ENCODE measurements at regions not wholly inside any gene's neighbourhood (a gene's known extent, or its start where the extent isn't known, plus 50 kb on each side); places are given as distances from the start of the nearest gene placed in this dataset.

- H3K27ac ChIP-seq (ENCODE audit: low read depth in 1 of 2, low read length in 2 of 2): no peak overlapping the region
- no peak overlapping the region for H3K27ac Mint-ChIP-seq
- H3K9me3 Mint-ChIP-seq: peaks cover 0 to 14% (median 2%) of the 10 kb centered on the region in 7 donors
- H3K9me3 ChIP-seq (replicated peaks in 1 of 2; ENCODE audit: control insufficient read depth in 1 of 2, insufficient read depth in 1 of 2, low read length in 2 of 2): peaks cover 0 to 4% of the 10 kb centered on the region in 2 donors
- no peaks in the 10 kb centered on the region for H3K36me3 Mint-ChIP-seq
- H3K4me3 Mint-ChIP-seq: no peak overlapping the region
- no peak for TF ChIP-seq CTCF (IDR thresholded peaks at IDR 0.05)
- no peaks in the 10 kb centered on the region for H3K79me2 ChIP-seq (ENCODE audit: insufficient read depth, low read length)
- H3K9ac ChIP-seq (ENCODE audit: insufficient read depth, low read length, poor library complexity, severe bottlenecking): no peak overlapping the region
- intact Hi-C loops (cut with micrococcal nuclease): no loop called here
- H2AFZ ChIP-seq (ENCODE audit: insufficient read depth, low read depth, low read length, poor library complexity, severe bottlenecking): no peak overlapping the region
- 37% methylated on average over 3 of the region's 4 CpGs for WGBS (ENCODE audit: insufficient coverage)
- H3K27me3 ChIP-seq (ENCODE audit: control insufficient read depth in 2 of 2, insufficient read depth in 2 of 2, low read length in 2 of 2): no peaks in the 10 kb centered on the region
- no peaks in the 10 kb centered on the region for H3K27me3 Mint-ChIP-seq (ENCODE audit: low read depth in 3 of 3)
- no peaks in the 10 kb centered on the region for H3K4me1 Mint-ChIP-seq
- H3K36me3 ChIP-seq (replicated peaks in 1 of 2; ENCODE audit: control insufficient read depth in 1 of 2, insufficient read depth in 2 of 2, low read length in 2 of 2): no peaks in the 10 kb centered on the region
- no peak overlapping the region for H3K4me3 ChIP-seq (replicated peaks in 1 of 3; ENCODE audit: low read depth in 2 of 3, low read length in 3 of 3)
- no peak for DNase-seq
- no peaks in the 10 kb centered on the region for H4K20me1 ChIP-seq (ENCODE audit: insufficient read depth, low read length)
- no peak overlapping the region for H3K4me2 ChIP-seq (replicated peaks; ENCODE audit: extremely low read depth, low read length, poor library complexity, severe bottlenecking)
- no peaks in the 10 kb centered on the region for H3K4me1 ChIP-seq (ENCODE audit: control insufficient read depth in 1 of 2, insufficient read depth in 2 of 2, low read length in 2 of 2)
Observed at GRCh38 chr3:74465715-74466410, 148.6 kb downstream of the CNTN3 start.

GRCh38 chr3:74463515-74463914, 150.9 kb downstream of the CNTN3 start:
- Mint-ChIP-seq H3K36me3 (no peaks in the 10 kb centered on the region), H3K4me1 (no peaks in the 10 kb centered on the region), H3K27ac (no peak overlapping the region), H3K9me3 (peaks cover 0 to 7% (median 2%) of the 10 kb centered on the region in 7 donors), H3K27me3 (ENCODE audit: low read depth in 3 of 3) (no peaks in the 10 kb centered on the region), H3K4me3 (no peak overlapping the region)
- H3K9ac ChIP-seq (ENCODE audit: insufficient read depth, low read length, poor library complexity, severe bottlenecking): no peak overlapping the region
- H3K4me3 ChIP-seq (replicated peaks in 1 of 3; ENCODE audit: low read depth in 2 of 3, low read length in 3 of 3): no peak overlapping the region
- H3K4me2 ChIP-seq (replicated peaks; ENCODE audit: extremely low read depth, low read length, poor library complexity, severe bottlenecking): no peak overlapping the region
- H3K27me3 ChIP-seq (ENCODE audit: control insufficient read depth in 2 of 2, insufficient read depth in 2 of 2, low read length in 2 of 2): no peaks in the 10 kb centered on the region
- WGBS (ENCODE audit: insufficient coverage): no CpG with 5 or more reads among the region's 4 CpGs
- intact Hi-C loops (cut with micrococcal nuclease): no loop called here
- no peaks in the 10 kb centered on the region for H4K20me1 ChIP-seq (ENCODE audit: insufficient read depth, low read length)
- no peaks in the 10 kb centered on the region for H3K36me3 ChIP-seq (replicated peaks in 1 of 2; ENCODE audit: control insufficient read depth in 1 of 2, insufficient read depth in 2 of 2, low read length in 2 of 2)
- DNase-seq: no peak
- H3K79me2 ChIP-seq (ENCODE audit: insufficient read depth, low read length): no peaks in the 10 kb centered on the region
- peaks cover 0 to 4% of the 10 kb centered on the region in 2 donors for H3K9me3 ChIP-seq (replicated peaks in 1 of 2; ENCODE audit: control insufficient read depth in 1 of 2, insufficient read depth in 1 of 2, low read length in 2 of 2)
- H3K4me1 ChIP-seq (ENCODE audit: control insufficient read depth in 1 of 2, insufficient read depth in 2 of 2, low read length in 2 of 2): no peaks in the 10 kb centered on the region
- no peak overlapping the region for H2AFZ ChIP-seq (ENCODE audit: insufficient read depth, low read depth, low read length, poor library complexity, severe bottlenecking)
- TF ChIP-seq CTCF (IDR thresholded peaks at IDR 0.05): no peak
- H3K27ac ChIP-seq (ENCODE audit: low read depth in 1 of 2, low read length in 2 of 2): no peak overlapping the region

All from CD14-positive monocyte (primary cell).